OCI-LY3 (cell line): ENCODE measurements at regions not wholly inside any gene's neighbourhood (a gene's known extent, or its start where the extent isn't known, plus 50 kb on each side); places are given as distances from the start of the nearest gene placed in this dataset.

Experiments
- CTCF ChIP-seq: fragments of 200-600, 300-600 bp; sonication (generic); IDR thresholded peaks from 2 replicates; pipeline ENCODE4 v1.5.1; 2014; ENCODE audit warnings: antibody characterized with exemption, low read length, low read depth
- EZH2phosphoT487 ChIP-seq: fragments of 200-600 bp; shearing (Covaris generic); IDR thresholded peaks from 2 replicates; pipeline ENCODE4 v1.6.1; 2018; ENCODE audit warnings: antibody characterized with exemption, mixed run types, low read depth

DNA sequence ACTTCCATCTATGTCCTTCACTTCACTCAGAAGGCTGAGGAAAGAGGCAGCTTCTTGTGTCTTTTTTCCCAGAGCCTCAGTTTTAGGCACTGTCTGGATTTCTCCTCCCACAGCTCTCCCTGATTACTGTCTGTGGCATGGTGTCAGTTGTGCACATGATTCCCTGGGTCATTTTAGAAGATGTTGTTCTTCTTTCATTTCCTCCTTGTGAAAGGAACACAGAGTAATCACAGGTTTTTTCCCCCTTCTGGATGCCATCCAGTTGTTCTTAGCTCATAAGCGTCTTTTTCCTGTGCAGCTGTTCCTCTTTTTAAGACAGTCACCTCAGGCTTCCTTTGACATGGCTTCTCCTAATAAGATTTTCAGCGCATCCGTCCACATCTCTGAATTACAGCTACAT lies 212.2 kb downstream of the FAM181B start:
- TF ChIP-seq CTCF (no peak), EZH2phosphoT487 (no peak)
